GM18505 (cell line): ENCODE measurements at regions not wholly inside any gene's neighbourhood (a gene's known extent, or its start where the extent isn't known, plus 50 kb on each side); places are given as distances from the start of the nearest gene placed in this dataset.

Source experiments
- ATAC-seq: cut with Tn5 transposase; IDR thresholded peaks from one replicate; pipeline ENCODE4 v1.9.1; 2021; ENCODE audit not compliant: unreplicated experiment
- POLR2A ChIP-seq: IDR thresholded peaks from 4 replicates; pipeline ENCODE4 v1.6.1; 2011; ENCODE audit warnings: borderline replicate concordance; ENCODE audit not compliant: insufficient read depth, insufficient read length; ENCODE audit errors: extremely low read depth

DNA sequence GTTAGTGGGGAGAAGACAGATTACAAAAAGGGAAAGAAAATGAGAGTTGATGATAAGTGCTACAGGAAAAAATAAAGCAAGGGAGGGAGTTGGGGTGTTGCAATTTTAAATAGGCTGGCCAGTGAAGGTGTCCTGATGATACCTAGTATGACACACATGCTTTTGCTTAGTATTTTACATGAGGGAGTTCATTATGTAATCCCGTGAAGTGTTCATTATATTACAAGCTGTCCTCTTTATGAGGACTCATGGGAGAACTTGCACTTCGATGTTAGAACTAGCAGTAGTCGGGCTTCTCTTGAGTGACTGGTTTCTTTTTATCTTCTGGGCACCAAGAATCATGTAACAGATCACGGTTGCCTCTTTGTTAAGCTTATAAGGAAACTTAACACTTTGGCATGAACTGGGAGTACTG lies 102.3 kb upstream of the MTPN start:
- no peak for ATAC-seq
- no peak for TF ChIP-seq POLR2A

DNA sequence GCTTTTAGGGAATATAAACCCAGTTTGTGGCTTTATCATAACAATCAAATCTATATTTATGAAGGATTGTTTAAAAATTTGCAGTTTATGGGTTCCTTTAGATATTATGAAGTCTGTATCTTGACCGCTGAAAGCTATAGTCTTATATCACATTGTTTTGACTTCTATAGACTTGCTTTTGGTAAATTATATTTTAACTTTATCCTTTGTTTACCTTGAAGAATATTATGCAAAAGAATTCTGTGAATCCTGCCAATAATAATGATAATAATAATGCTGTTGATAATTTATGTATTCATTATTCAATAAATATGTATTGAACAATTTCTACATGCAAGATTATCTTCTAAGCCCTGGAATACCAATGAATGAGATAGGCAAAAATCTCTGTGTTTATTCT lies 101.9 kb upstream of the MTPN start:
- no peak for ATAC-seq
- TF ChIP-seq POLR2A = no peak

- TF ChIP-seq POLR2A = no peak
Observed at GRCh38 chr7:136078630-136079029, 101.5 kb upstream of the MTPN start.

GRCh38 chr7:136076954-136077353 lies 99.8 kb upstream of the MTPN start:
- no peak for ATAC-seq
- TF ChIP-seq POLR2A = no peak

More at GRCh38 chr7:136078630-136079029, 101.5 kb upstream of the MTPN start:
- no peak for ATAC-seq

DNA sequence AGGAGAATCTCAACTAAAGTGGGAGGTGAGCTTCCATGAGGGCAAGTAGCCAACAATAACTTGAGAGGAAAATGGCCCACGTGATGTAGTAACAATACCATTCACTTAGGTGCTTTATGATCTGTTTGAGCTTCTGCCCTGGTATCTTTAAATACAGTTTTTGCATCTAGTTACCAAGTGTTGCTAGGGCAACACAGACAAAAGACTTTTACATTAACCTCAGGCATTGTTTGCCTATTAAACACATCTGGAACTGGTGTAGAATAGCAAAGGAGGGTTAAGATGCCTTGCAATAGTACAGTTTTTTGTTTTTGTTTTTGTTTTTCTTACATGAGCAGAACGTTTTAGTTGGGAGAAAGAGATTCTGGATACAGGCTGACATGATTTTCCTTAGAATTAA lies 97.7 kb upstream of the MTPN start:
- no peak for ATAC-seq

DNA sequence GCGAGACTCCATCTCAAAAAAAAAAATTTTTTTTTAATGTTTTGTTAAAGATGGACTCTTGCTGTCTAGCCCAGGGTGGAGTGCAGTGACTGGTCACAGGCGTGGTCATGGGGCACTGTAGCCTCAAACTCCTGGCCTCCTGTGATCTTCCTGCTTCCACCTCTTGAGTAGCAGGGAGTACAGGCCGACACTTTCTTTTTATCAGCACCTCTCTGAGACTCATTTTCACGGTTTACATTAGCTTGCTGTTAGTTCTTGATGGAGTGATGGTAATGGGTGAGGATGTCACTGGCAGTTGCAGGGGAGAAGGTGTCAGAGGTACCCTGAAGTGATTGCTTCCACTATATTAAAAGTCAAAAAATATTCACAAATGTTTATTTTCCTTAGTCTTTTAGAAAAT lies 95.3 kb upstream of the MTPN start:
- no peak for ATAC-seq
- TF ChIP-seq POLR2A = no peak

More for the DNA sequence above, 97.7 kb upstream of the MTPN start:
- TF ChIP-seq POLR2A = no peak

DNA sequence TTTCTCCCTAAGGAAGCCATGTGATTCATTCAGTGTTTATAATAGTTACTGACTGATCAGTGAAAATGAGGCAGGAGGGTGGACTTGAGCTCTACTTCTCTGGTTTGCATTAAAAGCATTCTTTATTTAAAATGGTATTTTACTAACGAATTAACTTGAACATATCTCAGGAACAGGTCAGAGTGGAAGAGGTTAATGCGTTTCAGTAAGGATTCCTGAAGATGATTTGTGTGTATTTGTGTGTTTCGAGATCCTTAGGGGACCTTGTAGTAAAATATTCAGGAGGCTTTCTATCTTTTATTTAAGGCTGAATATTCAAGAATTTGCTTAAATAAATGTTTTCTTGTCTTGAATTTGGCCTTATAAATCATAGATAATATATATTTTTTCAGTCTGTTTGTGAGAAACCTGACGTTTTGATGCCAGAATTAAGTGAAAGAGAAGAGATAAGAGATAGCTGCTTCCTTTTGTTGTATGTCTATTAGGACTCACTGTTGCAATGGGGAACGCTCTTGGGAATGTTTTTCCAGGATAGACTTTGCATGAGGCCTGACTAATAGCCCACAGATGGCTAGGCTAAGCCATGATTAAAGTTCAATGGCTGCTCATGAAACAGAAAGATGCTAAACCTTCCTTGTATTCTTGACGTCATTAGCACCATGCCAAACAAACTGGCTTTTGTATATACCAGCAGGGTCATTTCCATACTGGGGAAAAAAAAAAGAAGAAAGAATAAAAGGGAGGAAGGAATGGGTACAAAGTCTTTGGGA lies 93.8 kb upstream of the MTPN start:
- ATAC-seq = no peak
- TF ChIP-seq POLR2A = no peak

DNA sequence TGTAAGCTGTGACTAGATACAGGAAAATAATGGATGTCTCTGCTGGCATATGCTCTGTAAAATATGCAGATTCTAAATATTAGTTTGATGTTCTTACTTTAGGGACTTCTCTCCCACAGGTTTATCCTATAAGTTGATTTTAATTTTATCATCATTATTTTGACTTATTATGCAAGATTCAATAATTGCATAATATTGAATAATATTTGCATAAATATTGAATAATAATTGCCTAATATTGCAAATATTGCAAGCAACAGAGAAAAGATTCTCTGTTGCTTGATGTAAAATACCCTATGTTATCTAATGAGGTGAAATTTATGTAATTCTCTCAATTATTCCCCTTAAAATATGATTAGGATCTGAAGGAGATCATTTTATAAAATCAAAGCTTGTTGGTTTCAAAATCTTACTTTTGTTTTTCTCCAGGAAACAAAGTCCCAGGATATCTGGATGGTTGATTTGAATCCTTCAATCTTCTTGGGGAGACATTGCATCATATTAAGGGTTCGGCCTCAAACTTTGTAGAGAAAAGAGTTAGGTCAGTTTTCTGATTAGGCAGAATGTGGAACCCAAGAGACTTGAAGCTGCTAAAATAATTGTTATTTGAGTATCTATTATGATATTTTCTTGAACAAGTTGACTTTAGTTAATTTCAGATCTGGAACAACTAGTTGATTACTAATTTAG lies 92.8 kb upstream of the MTPN start:
- no peak for ATAC-seq
- TF ChIP-seq POLR2A = no peak

DNA sequence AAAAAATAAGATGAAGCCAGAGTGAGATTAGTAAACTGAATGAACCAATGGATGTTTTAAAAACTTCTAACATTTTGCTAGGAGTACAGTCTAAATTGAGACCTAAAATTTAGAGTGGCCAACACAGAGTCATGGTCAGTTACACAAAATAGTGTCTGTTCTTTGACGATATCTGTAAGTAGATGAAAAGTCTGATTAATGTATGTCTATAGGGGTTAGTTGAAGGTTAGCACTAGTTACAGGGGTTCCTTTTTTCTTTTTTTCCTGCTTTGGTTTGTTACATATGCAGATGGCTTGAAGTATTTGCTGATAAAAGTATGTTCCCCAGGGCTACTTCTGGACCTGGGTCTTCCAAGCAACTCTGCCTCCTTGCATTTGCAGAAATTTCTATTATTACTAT lies 90.1 kb upstream of the MTPN start:
- TF ChIP-seq POLR2A = no peak
- no peak for ATAC-seq

GRCh38 chr7:136066304-136067143 lies 89.4 kb upstream of the MTPN start:
- TF ChIP-seq POLR2A = no peak
- no peak for ATAC-seq

- no peak for ATAC-seq
- TF ChIP-seq POLR2A = no peak
Observed at GRCh38 chr7:136064627-136065237, 87.6 kb upstream of the MTPN start.

- no peak for TF ChIP-seq POLR2A
- ATAC-seq = no peak
Observed at GRCh38 chr7:136064081-136064480, 86.9 kb upstream of the MTPN start.

- no peak for ATAC-seq
- no peak for TF ChIP-seq POLR2A
Observed at GRCh38 chr7:136063326-136063666, 86.1 kb upstream of the MTPN start.
